HepG2 (cell line): ENCODE measurements at regions not wholly inside any gene's neighbourhood (a gene's known extent, or its start where the extent isn't known, plus 50 kb on each side); places are given as distances from the start of the nearest gene placed in this dataset.
A peak's percentile ranks its signal among the peaks of the same experiment; 100 is the strongest.
"Not testable (repeated sequence)": the region's sequence is repeated elsewhere in the genome, so short reads cannot be mapped to it uniquely, and the experiment has no call there.

Source experiments
- FOSL2 ChIP-seq: sonication (generic); formaldehyde crosslinking; IDR thresholded peaks from 2 replicates; pipeline ENCODE4 v1.4.0; 2020; ENCODE audit warnings: missing genetic modification reagents
- FOXP1 ChIP-seq, 2 experiments: fragments of 450-650 bp in 1 of 2; IDR thresholded peaks; 2 replicates each; pipeline ENCODE4 v1.6.1; 2017 to 2018; ENCODE audit warnings: antibody characterized with exemption in 1 of 2
- POGZ ChIP-seq: sonication (generic); formaldehyde crosslinking; IDR thresholded peaks from 2 replicates; pipeline ENCODE4 v1.4.0; 2020; ENCODE audit warnings: mild to moderate bottlenecking, missing genetic modification reagents
- RXRA ChIP-seq: sonication (generic); formaldehyde crosslinking; IDR thresholded peaks from 2 replicates; pipeline ENCODE4 v1.5.1; 2020; ENCODE audit warnings: missing genetic modification reagents
- SP5 ChIP-seq: IDR thresholded peaks from 2 replicates; pipeline ENCODE4 v1.6.1; 2016; ENCODE audit warnings: low read depth, borderline replicate concordance
- TBX2 ChIP-seq: sonication (generic); formaldehyde crosslinking; IDR thresholded peaks from 2 replicates; pipeline ENCODE4 v1.5.0; 2020; ENCODE audit warnings: missing genetic modification reagents, mild to moderate bottlenecking, borderline replicate concordance
- ZBTB7A ChIP-seq: sonication (generic); formaldehyde crosslinking; IDR thresholded peaks from 2 replicates; pipeline ENCODE4 v1.8.0; 2022; ENCODE audit warnings: mild to moderate bottlenecking, missing genetic modification reagents
- ZBTB7B ChIP-seq: sonication (generic); formaldehyde crosslinking; IDR thresholded peaks from 2 replicates; pipeline ENCODE4 v1.4.0; 2020; ENCODE audit warnings: missing genetic modification reagents
- ZMYM2 ChIP-seq: sonication (generic); formaldehyde crosslinking; IDR thresholded peaks from 2 replicates; pipeline ENCODE4 v1.8.0; 2022; ENCODE audit warnings: mild to moderate bottlenecking, missing genetic modification reagents
- ZNF460 ChIP-seq: sonication (generic); formaldehyde crosslinking; IDR thresholded peaks from 2 replicates; pipeline ENCODE4 v1.5.1; 2020; ENCODE audit warnings: missing genetic modification reagents, mild to moderate bottlenecking, borderline replicate concordance
- ZNF501 ChIP-seq: sonication (generic); formaldehyde crosslinking; IDR thresholded peaks from 2 replicates; pipeline ENCODE4 v1.5.1; 2020; ENCODE audit warnings: mild to moderate bottlenecking, moderate library complexity, missing genetic modification reagents
- ZNF614 ChIP-seq: IDR thresholded peaks from 2 replicates; pipeline ENCODE4 v1.6.1; 2018; ENCODE audit warnings: missing biosample characterization, missing genetic modification reagents, inconsistent platforms, borderline replicate concordance
- ZNF788 ChIP-seq: sonication (generic); formaldehyde crosslinking; IDR thresholded peaks from 2 replicates; pipeline ENCODE4 v1.5.0; 2020; ENCODE audit warnings: mild to moderate bottlenecking, missing genetic modification reagents, borderline replicate concordance
- TF ChIP-seq, protein P1 (sequence below): sonication (generic); formaldehyde crosslinking; conservative IDR thresholded peaks from 2 replicates; pipeline ENCODE4 v1.4.0; 2020; ENCODE audit warnings: mild to moderate bottlenecking, missing genetic modification reagents, moderate library complexity
- TF ChIP-seq, protein P2 (sequence below): sonication (generic); formaldehyde crosslinking; IDR thresholded peaks from 2 replicates; pipeline ENCODE4 v1.5.1; 2020; ENCODE audit warnings: mild to moderate bottlenecking, missing genetic modification reagents, borderline replicate concordance
- TF ChIP-seq, protein P3 (sequence below): sonication (generic); formaldehyde crosslinking; IDR thresholded peaks from 2 replicates; pipeline ENCODE4 v1.4.0; 2020; ENCODE audit warnings: missing genetic modification reagents

DNA sequence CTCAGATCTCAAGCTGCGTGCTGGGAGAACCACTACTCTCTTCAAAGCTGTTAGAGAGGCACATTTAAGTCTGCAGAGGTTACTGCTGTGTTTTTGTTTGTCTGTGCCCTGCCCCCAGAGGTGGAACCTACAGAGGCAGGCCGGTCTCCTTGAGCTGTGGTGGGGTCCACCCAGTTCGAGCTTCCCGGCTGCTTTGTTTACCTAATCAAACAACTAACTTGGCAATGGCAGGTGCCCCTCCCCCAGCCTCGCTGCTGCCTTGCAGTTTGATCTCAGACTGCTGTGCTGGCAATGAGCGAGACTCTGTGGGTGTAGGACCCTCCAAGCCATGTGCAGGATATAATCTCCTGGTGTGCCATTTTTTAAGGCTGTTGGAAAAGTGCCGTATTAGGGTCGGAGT is 442.4 kb downstream of the TMEM232 start (continued):
- peak; percentile 36; the same call in 1 of the 2 replicates for TF ChIP-seq ZBTB7B (CRISPR knock-in tag)
- peak; percentile 44; the same call in 1 of the 2 replicates for TF ChIP-seq TBX2 (CRISPR knock-in tag)
- 0 out of 2 replicates have a peak, but pooled peaks have one; percentile 24 for TF ChIP-seq RXRA (CRISPR knock-in tag)
- peak; percentile 37; the same call in 1 of the 2 replicates for TF ChIP-seq ZNF614 (CRISPR knock-in tag)
- TF ChIP-seq, protein P1, sequence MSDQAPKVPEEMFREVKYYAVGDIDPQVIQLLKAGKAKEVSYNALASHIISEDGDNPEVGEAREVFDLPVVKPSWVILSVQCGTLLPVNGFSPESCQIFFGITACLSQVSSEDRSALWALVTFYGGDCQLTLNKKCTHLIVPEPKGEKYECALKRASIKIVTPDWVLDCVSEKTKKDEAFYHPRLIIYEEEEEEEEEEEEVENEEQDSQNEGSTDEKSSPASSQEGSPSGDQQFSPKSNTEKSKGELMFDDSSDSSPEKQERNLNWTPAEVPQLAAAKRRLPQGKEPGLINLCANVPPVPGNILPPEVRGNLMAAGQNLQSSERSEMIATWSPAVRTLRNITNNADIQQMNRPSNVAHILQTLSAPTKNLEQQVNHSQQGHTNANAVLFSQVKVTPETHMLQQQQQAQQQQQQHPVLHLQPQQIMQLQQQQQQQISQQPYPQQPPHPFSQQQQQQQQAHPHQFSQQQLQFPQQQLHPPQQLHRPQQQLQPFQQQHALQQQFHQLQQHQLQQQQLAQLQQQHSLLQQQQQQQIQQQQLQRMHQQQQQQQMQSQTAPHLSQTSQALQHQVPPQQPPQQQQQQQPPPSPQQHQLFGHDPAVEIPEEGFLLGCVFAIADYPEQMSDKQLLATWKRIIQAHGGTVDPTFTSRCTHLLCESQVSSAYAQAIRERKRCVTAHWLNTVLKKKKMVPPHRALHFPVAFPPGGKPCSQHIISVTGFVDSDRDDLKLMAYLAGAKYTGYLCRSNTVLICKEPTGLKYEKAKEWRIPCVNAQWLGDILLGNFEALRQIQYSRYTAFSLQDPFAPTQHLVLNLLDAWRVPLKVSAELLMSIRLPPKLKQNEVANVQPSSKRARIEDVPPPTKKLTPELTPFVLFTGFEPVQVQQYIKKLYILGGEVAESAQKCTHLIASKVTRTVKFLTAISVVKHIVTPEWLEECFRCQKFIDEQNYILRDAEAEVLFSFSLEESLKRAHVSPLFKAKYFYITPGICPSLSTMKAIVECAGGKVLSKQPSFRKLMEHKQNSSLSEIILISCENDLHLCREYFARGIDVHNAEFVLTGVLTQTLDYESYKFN (CRISPR knock-in tag), result peak; percentile 71
- TF ChIP-seq FOSL2 (CRISPR knock-in tag), result 0 out of 2 replicates have a peak, but pooled peaks have one; percentile 11
- peak; percentile 89 for TF ChIP-seq ZNF460
- TF ChIP-seq, protein P2, sequence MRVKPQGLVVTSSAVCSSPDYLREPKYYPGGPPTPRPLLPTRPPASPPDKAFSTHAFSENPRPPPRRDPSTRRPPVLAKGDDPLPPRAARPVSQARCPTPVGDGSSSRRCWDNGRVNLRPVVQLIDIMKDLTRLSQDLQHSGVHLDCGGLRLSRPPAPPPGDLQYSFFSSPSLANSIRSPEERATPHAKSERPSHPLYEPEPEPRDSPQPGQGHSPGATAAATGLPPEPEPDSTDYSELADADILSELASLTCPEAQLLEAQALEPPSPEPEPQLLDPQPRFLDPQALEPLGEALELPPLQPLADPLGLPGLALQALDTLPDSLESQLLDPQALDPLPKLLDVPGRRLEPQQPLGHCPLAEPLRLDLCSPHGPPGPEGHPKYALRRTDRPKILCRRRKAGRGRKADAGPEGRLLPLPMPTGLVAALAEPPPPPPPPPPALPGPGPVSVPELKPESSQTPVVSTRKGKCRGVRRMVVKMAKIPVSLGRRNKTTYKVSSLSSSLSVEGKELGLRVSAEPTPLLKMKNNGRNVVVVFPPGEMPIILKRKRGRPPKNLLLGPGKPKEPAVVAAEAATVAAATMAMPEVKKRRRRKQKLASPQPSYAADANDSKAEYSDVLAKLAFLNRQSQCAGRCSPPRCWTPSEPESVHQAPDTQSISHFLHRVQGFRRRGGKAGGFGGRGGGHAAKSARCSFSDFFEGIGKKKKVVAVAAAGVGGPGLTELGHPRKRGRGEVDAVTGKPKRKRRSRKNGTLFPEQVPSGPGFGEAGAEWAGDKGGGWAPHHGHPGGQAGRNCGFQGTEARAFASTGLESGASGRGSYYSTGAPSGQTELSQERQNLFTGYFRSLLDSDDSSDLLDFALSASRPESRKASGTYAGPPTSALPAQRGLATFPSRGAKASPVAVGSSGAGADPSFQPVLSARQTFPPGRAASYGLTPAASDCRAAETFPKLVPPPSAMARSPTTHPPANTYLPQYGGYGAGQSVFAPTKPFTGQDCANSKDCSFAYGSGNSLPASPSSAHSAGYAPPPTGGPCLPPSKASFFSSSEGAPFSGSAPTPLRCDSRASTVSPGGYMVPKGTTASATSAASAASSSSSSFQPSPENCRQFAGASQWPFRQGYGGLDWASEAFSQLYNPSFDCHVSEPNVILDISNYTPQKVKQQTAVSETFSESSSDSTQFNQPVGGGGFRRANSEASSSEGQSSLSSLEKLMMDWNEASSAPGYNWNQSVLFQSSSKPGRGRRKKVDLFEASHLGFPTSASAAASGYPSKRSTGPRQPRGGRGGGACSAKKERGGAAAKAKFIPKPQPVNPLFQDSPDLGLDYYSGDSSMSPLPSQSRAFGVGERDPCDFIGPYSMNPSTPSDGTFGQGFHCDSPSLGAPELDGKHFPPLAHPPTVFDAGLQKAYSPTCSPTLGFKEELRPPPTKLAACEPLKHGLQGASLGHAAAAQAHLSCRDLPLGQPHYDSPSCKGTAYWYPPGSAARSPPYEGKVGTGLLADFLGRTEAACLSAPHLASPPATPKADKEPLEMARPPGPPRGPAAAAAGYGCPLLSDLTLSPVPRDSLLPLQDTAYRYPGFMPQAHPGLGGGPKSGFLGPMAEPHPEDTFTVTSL (CRISPR knock-in tag), result peak; percentile 79; the same call in 1 of the 2 replicates
- TF ChIP-seq, protein P3, sequence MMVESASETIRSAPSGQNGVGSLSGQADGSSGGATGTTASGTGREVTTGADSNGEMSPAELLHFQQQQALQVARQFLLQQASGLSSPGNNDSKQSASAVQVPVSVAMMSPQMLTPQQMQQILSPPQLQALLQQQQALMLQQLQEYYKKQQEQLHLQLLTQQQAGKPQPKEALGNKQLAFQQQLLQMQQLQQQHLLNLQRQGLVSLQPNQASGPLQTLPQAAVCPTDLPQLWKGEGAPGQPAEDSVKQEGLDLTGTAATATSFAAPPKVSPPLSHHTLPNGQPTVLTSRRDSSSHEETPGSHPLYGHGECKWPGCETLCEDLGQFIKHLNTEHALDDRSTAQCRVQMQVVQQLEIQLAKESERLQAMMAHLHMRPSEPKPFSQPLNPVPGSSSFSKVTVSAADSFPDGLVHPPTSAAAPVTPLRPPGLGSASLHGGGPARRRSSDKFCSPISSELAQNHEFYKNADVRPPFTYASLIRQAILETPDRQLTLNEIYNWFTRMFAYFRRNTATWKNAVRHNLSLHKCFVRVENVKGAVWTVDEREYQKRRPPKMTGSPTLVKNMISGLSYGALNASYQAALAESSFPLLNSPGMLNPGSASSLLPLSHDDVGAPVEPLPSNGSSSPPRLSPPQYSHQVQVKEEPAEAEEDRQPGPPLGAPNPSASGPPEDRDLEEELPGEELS, result peak; percentile 83
- peak; percentile 79 for TF ChIP-seq POGZ (CRISPR knock-in tag)
- TF ChIP-seq ZBTB7A (CRISPR knock-in tag), result peak; percentile 48; the same call in 1 of the 2 replicates
- TF ChIP-seq ZMYM2 (CRISPR knock-in tag), result 0 out of 2 replicates have a peak, but pooled peaks have one; percentile 18
- TF ChIP-seq ZNF788 (CRISPR knock-in tag), result peak; percentile 57; the same call in 1 of the 2 replicates
- peak; percentile 64 for TF ChIP-seq ZNF501 (CRISPR knock-in tag)
- not testable (repeated sequence) for TF ChIP-seq FOXP1 (IDR thresholded peaks at IDR 0.05)
- TF ChIP-seq FOXP1 (CRISPR knock-in tag; IDR thresholded peaks at IDR 0.05), result peak; percentile 72
- peak; percentile 81; the same call in 1 of the 2 replicates for TF ChIP-seq SP5
